HCT116 (cell line): ENCODE measurements at regions not wholly inside any gene's neighbourhood (a gene's known extent, or its start where the extent isn't known, plus 50 kb on each side); places are given as distances from the start of the nearest gene placed in this dataset.

Source experiments
- ATAC-seq: fragments of 200-7000 bp; cut with Tn5 transposase; 2 replicates; pipeline ENCODE4 v1.9.1; 2020; ENCODE audit warnings: mild to moderate bottlenecking, moderate library complexity
- BruUV-seq: library from RNA; stranded (reverse); fragments of 400-500 nt; replicated peaks from 2 replicates; lab custom pipeline; 2021; lab: Mats Ljungman, UMichigan
- CTCF ChIA-PET: fragments of 300-600 bp; sonication (Branson Sonifier 250); formaldehyde crosslinking; loops from one replicate; lab custom pipeline; 2021; ENCODE audit warnings: antibody characterized with exemption; lab: Charles Lee
- POLR2A ChIA-PET: fragments of 300-600, 350-600 bp; sonication (Branson Sonifier 250); formaldehyde crosslinking; loops from one replicate; lab custom pipeline; 2021; ENCODE audit warnings: antibody characterized with exemption; lab: Charles Lee
- RAD21 ChIA-PET, 2 experiments: fragments of 300-600 bp; sonication (Branson Sonifier 250); formaldehyde crosslinking; loops; one replicate each; lab custom pipeline; 2023; ENCODE audit warnings: low total read pairs in 2 of 2; ENCODE audit not compliant: uncharacterized antibody in 2 of 2, unreplicated experiment in 2 of 2, low non-redundant PET in 1 of 2; lab: Charles Lee
- DNase-seq: peaks from one replicate; pipeline ENCODE4 v3.0.0-alpha.2; 2010; ENCODE audit warnings: low read depth, low spot score
- H2AFZ ChIP-seq: fragments of 200-600 bp; shearing (Covaris generic), sonication (generic); 2 replicates; pipeline ENCODE4 v1.6.1; 2017; ENCODE audit warnings: low read depth, mixed run types, mixed read lengths, antibody characterized with exemption, low read length; ENCODE audit not compliant: poor library complexity, severe bottlenecking
- H3K27ac ChIP-seq: 2 replicates; pipeline ENCODE4 v1.5.1; 2012; ENCODE audit warnings: low read depth, low read length
- H3K27me3 ChIP-seq: fragments of 200-600 bp; sonication (generic); 2 replicates; pipeline ENCODE4 v1.6.1; 2016; ENCODE audit warnings: mixed run types, low read length, mixed read lengths; ENCODE audit not compliant: insufficient read depth
- H3K36me3 ChIP-seq, 2 experiments: fragments of 200-500 bp in 1 of 2; fragments of 200-600 bp in 1 of 2; sonication (Bioruptor generic) in 1 of 2; sonication (generic) in 1 of 2; 2 replicates each; pipeline versions ENCODE4 v1.5.1 to v1.6.1; 2014 to 2016; ENCODE audit warnings: low read length in 2 of 2, inconsistent platforms in 1 of 2, mixed read lengths in 1 of 2, mixed run types in 1 of 2; ENCODE audit not compliant: insufficient read depth in 2 of 2, control insufficient read depth in 1 of 2
- H3K4me1 ChIP-seq, 2 experiments: fragments of 200-600 bp in 1 of 2; sonication (generic) in 1 of 2; 2 replicates each; pipeline versions ENCODE4 v1.5.1 to v1.6.1; 2012 to 2017; ENCODE audit warnings: low read length in 2 of 2, inconsistent platforms in 1 of 2, mild to moderate bottlenecking in 1 of 2, mixed read lengths in 1 of 2, mixed run types in 1 of 2, moderate library complexity in 1 of 2; ENCODE audit not compliant: insufficient read depth in 2 of 2, control insufficient read depth in 1 of 2
- H3K4me2 ChIP-seq: fragments of 200-600 bp; sonication (generic); 2 replicates; pipeline ENCODE4 v1.6.1; 2017; ENCODE audit warnings: mixed run types, low read length, mixed read lengths
- H3K4me3 ChIP-seq, 2 experiments: fragments of 200-600 bp in 1 of 2; sonication (generic) in 1 of 2; replicated peaks in 1 of 2; 2 replicates each; pipeline ENCODE4 v1.5.1; 2011 to 2016; ENCODE audit warnings: low read length in 2 of 2, control low read depth in 1 of 2, low read depth in 1 of 2, mild to moderate bottlenecking in 1 of 2, mixed read lengths in 1 of 2, mixed run types in 1 of 2
- H3K79me2 ChIP-seq: fragments of 200-600 bp; sonication (generic); 2 replicates; pipeline ENCODE4 v1.6.1; 2017; ENCODE audit warnings: mild to moderate bottlenecking, mixed run types, low read length, moderate library complexity, mixed read lengths; ENCODE audit not compliant: insufficient read depth
- H3K9ac ChIP-seq: fragments of 200-600 bp; sonication (generic); 2 replicates; pipeline ENCODE4 v1.6.1; 2016; ENCODE audit warnings: low read length, mixed read lengths
- H3K9me2 ChIP-seq: fragments of 200-600 bp; sonication (generic), shearing (Covaris generic); 2 replicates; pipeline ENCODE4 v1.6.1; 2017; ENCODE audit warnings: mixed run types, mild to moderate bottlenecking, moderate library complexity; ENCODE audit not compliant: insufficient read depth
- H3K9me3 ChIP-seq, 2 experiments: fragments of 200-500 bp in 1 of 2; fragments of 200-600 bp in 1 of 2; sonication (Bioruptor generic) in 1 of 2; sonication (generic) in 1 of 2; 2 replicates each; pipeline ENCODE4 v1.6.1; 2014 to 2017; ENCODE audit warnings: low read length in 2 of 2, mixed read lengths in 2 of 2, inconsistent platforms in 1 of 2, low read depth in 1 of 2, mild to moderate bottlenecking in 1 of 2, mixed run types in 1 of 2, moderate library complexity in 1 of 2; ENCODE audit not compliant: control insufficient read depth in 1 of 2, insufficient read depth in 1 of 2
- H4K20me1 ChIP-seq: fragments of 200-600 bp; sonication (generic), shearing (Covaris generic); 2 replicates; pipeline ENCODE4 v1.6.1; 2017; ENCODE audit warnings: mixed run types, mild to moderate bottlenecking, moderate library complexity; ENCODE audit not compliant: insufficient read depth
- ATF3 ChIP-seq: IDR thresholded peaks from 2 replicates; pipeline ENCODE4 v1.6.1; 2012
- CTCF ChIP-seq, 3 experiments: fragments of 200-600 bp in 1 of 3; sonication (generic) in 1 of 3; IDR thresholded peaks in 2 of 3; conservative IDR thresholded peaks in 1 of 3; 2 replicates each; pipeline ENCODE4 v1.5.1; 2012 to 2017; ENCODE audit warnings: low read depth in 2 of 3, low read length in 2 of 3, antibody characterized with exemption in 1 of 3, borderline replicate concordance in 1 of 3, control low read depth in 1 of 3, mild to moderate bottlenecking in 1 of 3, mixed read lengths in 1 of 3, mixed run types in 1 of 3, moderate library complexity in 1 of 3; ENCODE audit not compliant: insufficient read depth in 1 of 3
- EGR1 ChIP-seq: IDR thresholded peaks from 2 replicates; pipeline ENCODE4 v1.6.1; 2012; ENCODE audit warnings: low read depth
- ELF1 ChIP-seq: IDR thresholded peaks from 2 replicates; pipeline ENCODE4 v1.6.1; 2012; ENCODE audit warnings: low read depth, borderline replicate concordance
- EZH2 ChIP-seq: fragments of 200-600 bp; sonication (generic); IDR thresholded peaks from 2 replicates; pipeline ENCODE4 v1.6.1; 2017; ENCODE audit warnings: antibody characterized with exemption, mixed run types
- EZH2phosphoT487 ChIP-seq: fragments of 200-600 bp; IDR thresholded peaks from 2 replicates; pipeline ENCODE4 v1.6.1; 2018; ENCODE audit warnings: antibody characterized with exemption, borderline replicate concordance
- MAX ChIP-seq: IDR thresholded peaks from 2 replicates; pipeline ENCODE4 v1.6.1; 2012
- POLR2A ChIP-seq: IDR thresholded peaks from 2 replicates; pipeline ENCODE4 v1.7.0; 2011; ENCODE audit warnings: borderline replicate concordance; ENCODE audit not compliant: insufficient read depth, insufficient read length; ENCODE audit errors: extremely low read depth
- POLR2AphosphoS5 ChIP-seq: IDR thresholded peaks from 2 replicates; pipeline ENCODE4 v1.6.1; 2011; ENCODE audit warnings: mild to moderate bottlenecking, low read depth, low read length, moderate library complexity
- RAD21 ChIP-seq: IDR thresholded peaks from 2 replicates; pipeline ENCODE4 v1.6.1; 2012; ENCODE audit warnings: low read depth, mild to moderate bottlenecking
- REST ChIP-seq: IDR thresholded peaks from 2 replicates; pipeline ENCODE4 v1.6.1; 2012; ENCODE audit warnings: low read depth
- SIN3A ChIP-seq: IDR thresholded peaks from 2 replicates; pipeline ENCODE4 v1.6.1; 2012; ENCODE audit warnings: low read depth
- SP1 ChIP-seq: IDR thresholded peaks from 2 replicates; pipeline ENCODE4 v1.6.1; 2012; ENCODE audit warnings: low read depth
- SRF ChIP-seq: IDR thresholded peaks from 2 replicates; pipeline ENCODE4 v1.6.1; 2012; ENCODE audit warnings: low read depth
- TCF7L2 ChIP-seq: IDR thresholded peaks from 2 replicates; pipeline ENCODE4 v1.7.0; 2011; ENCODE audit warnings: borderline replicate concordance, inconsistent platforms; ENCODE audit not compliant: insufficient read depth, insufficient read length; ENCODE audit errors: extremely low read depth
- YY1 ChIP-seq: IDR thresholded peaks from 2 replicates; pipeline ENCODE4 v1.6.1; 2011; ENCODE audit warnings: low read length, low read depth, moderate library complexity, mild to moderate bottlenecking; ENCODE audit not compliant: insufficient replicate concordance; ENCODE audit errors: extremely low read depth
- ZBTB33 ChIP-seq: IDR thresholded peaks from 2 replicates; pipeline ENCODE4 v1.6.1; 2011; ENCODE audit warnings: mild to moderate bottlenecking, low read length, moderate library complexity; ENCODE audit not compliant: insufficient replicate concordance; ENCODE audit errors: extremely low read depth
- ZFX ChIP-seq: fragments of 450-650 bp; IDR thresholded peaks from 2 replicates; pipeline ENCODE4 v1.6.1; 2017
- ZNF274 ChIP-seq: fragments of 200-500 bp; sonication (Bioruptor generic); IDR thresholded peaks from 2 replicates; pipeline ENCODE4 v1.6.1; 2014; ENCODE audit warnings: mild to moderate bottlenecking, low read depth, low read length, inconsistent platforms
- intact Hi-C: fragments of 100-400 bp; cut with micrococcal nuclease; formaldehyde crosslinking; loops from 2 replicates; pipeline ENCODE4 v1.10.0; 2022

GRCh38 chr9:115456515-115456914, 338.6 kb upstream of the TNC start:
- no peak for DNase-seq
- no peaks in the 10 kb centered on the region for H3K79me2 ChIP-seq
- H3K27me3 ChIP-seq = no peaks in the 10 kb centered on the region
- ChIA-PET RAD21 (no interaction called here), POLR2A (no interaction called here), CTCF (no interaction called here)
- no peak overlapping the region for H3K4me3 ChIP-seq
- no peak for TF ChIP-seq TCF7L2
- no peak for TF ChIP-seq POLR2A
- no peak for TF ChIP-seq ZBTB33
- no peak for TF ChIP-seq MAX
- TF ChIP-seq EZH2 = no peak
- no peak for TF ChIP-seq SRF
- TF ChIP-seq REST = no peak
- TF ChIP-seq ATF3 = no peak
- TF ChIP-seq ZNF274 = no peak
- no peak for TF ChIP-seq YY1
- no peak for TF ChIP-seq POLR2AphosphoS5
- TF ChIP-seq RAD21 = no peak
- TF ChIP-seq ZFX = no peak
- TF ChIP-seq ELF1 = no peak
- TF ChIP-seq EZH2phosphoT487 = no peak
- no peak for TF ChIP-seq SIN3A
- no peak for TF ChIP-seq CTCF (IDR thresholded peaks at IDR 0.05 in 2 of 3, conservative IDR thresholded peaks at IDR 0.05 in 1 of 3; ENCODE audit: borderline replicate concordance in 1 of 3, insufficient read depth in 1 of 3, low read depth in 2 of 3, low read length in 2 of 3)
- TF ChIP-seq SP1 = no peak
- TF ChIP-seq EGR1 = no peak
- H2AFZ ChIP-seq = no peak overlapping the region
- H3K9me2 ChIP-seq = no peaks in the 10 kb centered on the region
- no peaks in the 10 kb centered on the region for H3K4me1 ChIP-seq
- H3K27ac ChIP-seq = no peak overlapping the region
- H4K20me1 ChIP-seq = no peaks in the 10 kb centered on the region
- no peak overlapping the region for H3K9ac ChIP-seq
- H3K4me2 ChIP-seq = no peak overlapping the region
- intact Hi-C loops = no loop called here
- no TSS peak for BruUV-seq
- H3K9me3 ChIP-seq = no peaks in the 10 kb centered on the region
- no peaks in the 10 kb centered on the region for H3K36me3 ChIP-seq
- no peak for ATAC-seq
